Calu3 (cell line): ENCODE measurements at regions not wholly inside any gene's neighbourhood (a gene's known extent, or its start where the extent isn't known, plus 50 kb on each side); places are given as distances from the start of the nearest gene placed in this dataset.
"Not testable (repeated sequence)": the region's sequence is repeated elsewhere in the genome, so short reads cannot be mapped to it uniquely, and the experiment has no call there.

Source experiments
- BruUV-seq: library from RNA; stranded (reverse); fragments of 400-500 nt; replicated peaks from 2 replicates; lab custom pipeline; 2021; lab: Mats Ljungman, UMichigan
- CTCF ChIA-PET: fragments of 300-600 bp; sonication (Branson Sonifier 250); formaldehyde crosslinking; loops from one replicate; lab custom pipeline; 2022; ENCODE audit warnings: antibody characterized with exemption; lab: Charles Lee
- DNase-seq: peaks from one replicate; pipeline ENCODE4 v3.0.0; 2022
- H3K27ac Mint-ChIP-seq: one replicate; pipeline ENCODE4 v1.8.0; 2022; ENCODE audit warnings: mixed read lengths; ENCODE audit not compliant: unreplicated experiment
- H3K27me3 Mint-ChIP-seq: one replicate; pipeline ENCODE4 v1.8.0; 2022; ENCODE audit warnings: mixed read lengths; ENCODE audit not compliant: unreplicated experiment
- H3K36me3 Mint-ChIP-seq: one replicate; pipeline ENCODE4 v1.8.0; 2022; ENCODE audit warnings: mild to moderate bottlenecking, moderate library complexity, mixed read lengths; ENCODE audit not compliant: insufficient read depth, unreplicated experiment
- H3K4me1 Mint-ChIP-seq: one replicate; pipeline ENCODE4 v1.8.0; 2022; ENCODE audit warnings: mild to moderate bottlenecking, low read depth, mixed read lengths; ENCODE audit not compliant: unreplicated experiment
- H3K4me3 Mint-ChIP-seq: one replicate; pipeline ENCODE4 v1.8.0; 2022; ENCODE audit warnings: mild to moderate bottlenecking, low read depth, moderate library complexity, mixed read lengths; ENCODE audit not compliant: unreplicated experiment
- H3K9me3 Mint-ChIP-seq: one replicate; pipeline ENCODE4 v1.8.0; 2022; ENCODE audit warnings: low read depth, mixed read lengths; ENCODE audit not compliant: unreplicated experiment
- CTCF ChIP-seq: fragments of 200-600 bp; IDR thresholded peaks from one replicate; pipeline ENCODE4 v1.8.0; 2022; ENCODE audit warnings: antibody characterized with exemption; ENCODE audit not compliant: unreplicated experiment
- intact Hi-C: fragments of 100-400 bp; cut with micrococcal nuclease; formaldehyde crosslinking; loops from one replicate; pipeline ENCODE4 v1.10.0; 2022; ENCODE audit not compliant: unreplicated experiment

GRCh38 chr9:94182532-94182931, 76.6 kb upstream of the ZNF169 start:
- no peaks in the 10 kb centered on the region for H3K27me3 Mint-ChIP-seq
- no peaks in the 10 kb centered on the region for H3K9me3 Mint-ChIP-seq
- peaks cover 30% of the 10 kb centered on the region for H3K36me3 Mint-ChIP-seq
- TF ChIP-seq CTCF, result no peak
- H3K4me1 Mint-ChIP-seq, result no peaks in the 10 kb centered on the region
- no TSS peak for BruUV-seq
- intact Hi-C loops, result no loop called here
- H3K4me3 Mint-ChIP-seq, result no peak overlapping the region
- H3K27ac Mint-ChIP-seq, result no peak overlapping the region
- CTCF ChIA-PET, result no interaction called here
- DNase-seq, result no peak

GRCh38 chr9:94183240-94183999, 75.7 kb upstream of the ZNF169 start:
- H3K27me3 Mint-ChIP-seq, result no peaks in the 10 kb centered on the region
- H3K9me3 Mint-ChIP-seq, result no peaks in the 10 kb centered on the region
- no peak overlapping the region for H3K4me3 Mint-ChIP-seq
- DNase-seq, result no peak
- H3K36me3 Mint-ChIP-seq, result peaks cover 30% of the 10 kb centered on the region
- peak overlapping the region; percentile 31 for H3K27ac Mint-ChIP-seq
- TF ChIP-seq CTCF, result no peak
- intact Hi-C loops, result no loop called here
- no TSS peak for BruUV-seq
- H3K4me1 Mint-ChIP-seq, result no peaks in the 10 kb centered on the region
- CTCF ChIA-PET, result no interaction called here

- Mint-ChIP-seq H3K27ac (no peak overlapping the region), H3K36me3 (peaks cover under 1% of the 10 kb centered on the region), H3K4me3 (no peak overlapping the region), H3K27me3 (no peaks in the 10 kb centered on the region), H3K9me3 (peaks cover 5% of the 10 kb centered on the region), H3K4me1 (no peaks in the 10 kb centered on the region)
- intact Hi-C loops, result no loop called here
- no peak for DNase-seq
- CTCF ChIA-PET, result no interaction called here
- no peak for TF ChIP-seq CTCF
- BruUV-seq, result no TSS peak
Measured at GRCh38 chr9:94188246-94188645, 70.9 kb upstream of the ZNF169 start.

DNA sequence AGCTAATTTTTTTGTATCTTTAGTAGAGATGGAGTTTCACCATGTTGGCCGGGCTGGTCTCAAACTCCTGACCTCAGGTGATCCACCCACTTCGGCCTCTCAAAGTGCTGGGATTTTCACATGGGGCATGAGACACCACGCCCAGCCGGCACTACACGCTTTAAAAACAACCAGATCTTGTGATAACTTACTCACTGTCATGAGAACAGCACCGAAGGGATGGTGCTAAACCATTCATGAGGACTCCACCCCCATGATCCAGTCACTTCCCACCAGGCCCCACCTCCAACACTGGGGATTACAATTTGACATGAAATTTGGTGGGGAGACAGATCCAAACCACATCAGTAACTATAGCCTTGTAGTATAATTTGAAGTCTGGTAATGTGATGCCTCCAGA, 67.4 kb upstream of the ZNF169 start:
- H3K9me3 Mint-ChIP-seq, H3K4me3 Mint-ChIP-seq, DNase-seq, H3K4me1 Mint-ChIP-seq, BruUV-seq, CTCF ChIA-PET, H3K27me3 Mint-ChIP-seq, intact Hi-C loops, H3K36me3 Mint-ChIP-seq, H3K27ac Mint-ChIP-seq: not testable (repeated sequence)

DNA sequence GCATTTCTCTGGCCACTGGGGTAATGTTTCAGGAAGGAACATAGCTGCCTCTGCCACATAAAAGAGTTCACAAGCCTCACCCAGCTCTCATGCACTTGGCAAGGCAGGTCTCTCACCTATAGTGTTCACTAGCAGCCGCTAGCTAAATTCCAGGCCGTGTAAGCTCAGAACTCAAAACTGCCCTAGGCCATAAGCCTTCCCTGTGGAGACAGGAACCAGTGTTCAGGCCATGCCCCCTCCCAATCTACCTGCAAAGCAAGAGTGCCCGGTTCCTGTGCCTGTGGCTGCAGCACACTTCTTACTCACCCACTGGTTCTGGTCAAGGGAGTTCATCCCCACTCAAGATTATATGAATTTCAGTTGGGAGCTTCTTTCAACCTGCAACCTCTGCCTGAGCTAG, 60.7 kb upstream of the ZNF169 start:
- H3K4me3 Mint-ChIP-seq, result no peak overlapping the region
- H3K9me3 Mint-ChIP-seq, result no peaks in the 10 kb centered on the region
- no peaks in the 10 kb centered on the region for H3K36me3 Mint-ChIP-seq
- BruUV-seq, result no TSS peak
- intact Hi-C loops, result no loop called here
- H3K4me1 Mint-ChIP-seq, result no peaks in the 10 kb centered on the region
- CTCF ChIA-PET, result no interaction called here
- no peaks in the 10 kb centered on the region for H3K27me3 Mint-ChIP-seq
- H3K27ac Mint-ChIP-seq, result no peak overlapping the region
- no peak for DNase-seq
- no peak for TF ChIP-seq CTCF
